GM19395 (cell line): ENCODE measurements at regions not wholly inside any gene's neighbourhood (a gene's known extent, or its start where the extent isn't known, plus 50 kb on each side); places are given as distances from the start of the nearest gene placed in this dataset.
A peak's percentile ranks its signal among the peaks of the same experiment; 100 is the strongest.

ENCODE experiments used
- ATAC-seq: cut with Tn5 transposase; IDR thresholded peaks from one replicate; pipeline ENCODE4 v1.9.1; 2021; ENCODE audit warnings: mild to moderate bottlenecking, moderate library complexity; ENCODE audit not compliant: unreplicated experiment

DNA sequence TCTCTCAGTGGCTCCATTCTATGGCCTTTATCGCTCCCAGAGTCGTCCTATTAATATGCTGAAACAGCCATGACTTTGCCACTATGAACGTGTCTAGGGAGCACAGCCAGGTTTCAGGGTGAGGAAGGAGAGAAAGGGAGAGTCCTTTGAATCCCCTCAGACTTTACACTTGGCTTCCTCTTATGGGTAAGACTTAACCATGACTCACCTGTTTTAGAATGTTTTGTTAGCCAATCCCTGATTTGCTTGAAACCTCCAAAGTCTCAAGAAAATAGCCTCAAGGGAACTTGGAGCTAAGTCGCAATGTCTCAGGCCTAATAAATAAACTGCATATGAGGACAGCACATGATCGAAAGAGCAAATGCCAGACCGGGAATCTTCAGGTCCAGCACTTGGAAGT lies 131.2 kb upstream of the RCN1 start:
- ATAC-seq = no peak

DNA sequence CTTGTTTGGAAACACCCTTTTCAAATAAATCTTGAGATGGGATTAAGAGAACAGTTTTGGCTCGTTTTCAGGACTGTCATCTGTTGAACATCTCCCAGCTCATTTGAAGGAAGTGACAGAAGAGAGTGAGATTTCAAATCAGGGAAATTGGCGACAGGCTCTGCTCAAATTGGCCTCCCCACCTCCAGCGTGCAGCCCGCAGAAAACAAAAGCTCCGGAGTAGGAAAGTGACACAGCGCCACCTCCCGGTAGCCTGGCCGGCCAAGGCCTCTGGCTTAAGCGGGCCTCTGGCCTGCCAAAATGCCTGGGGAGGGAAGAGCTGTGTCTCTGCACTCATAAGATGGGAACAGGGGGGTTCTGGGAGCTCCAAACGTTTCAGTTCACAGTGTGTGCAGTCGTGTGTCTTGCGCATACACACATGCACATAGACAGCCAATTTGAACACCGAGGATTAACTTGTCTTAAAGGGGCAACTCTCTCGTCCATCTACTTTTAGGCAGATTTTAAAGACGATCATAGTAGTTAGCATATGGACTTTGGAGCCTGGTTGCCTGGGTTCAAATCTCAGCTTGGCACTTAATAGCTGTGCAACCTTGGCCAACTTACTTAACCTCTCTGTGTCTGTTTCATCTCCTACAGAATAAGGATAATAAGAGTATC lies 132.7 kb upstream of the RCN1 start:
- ATAC-seq = peak; percentile 82

DNA sequence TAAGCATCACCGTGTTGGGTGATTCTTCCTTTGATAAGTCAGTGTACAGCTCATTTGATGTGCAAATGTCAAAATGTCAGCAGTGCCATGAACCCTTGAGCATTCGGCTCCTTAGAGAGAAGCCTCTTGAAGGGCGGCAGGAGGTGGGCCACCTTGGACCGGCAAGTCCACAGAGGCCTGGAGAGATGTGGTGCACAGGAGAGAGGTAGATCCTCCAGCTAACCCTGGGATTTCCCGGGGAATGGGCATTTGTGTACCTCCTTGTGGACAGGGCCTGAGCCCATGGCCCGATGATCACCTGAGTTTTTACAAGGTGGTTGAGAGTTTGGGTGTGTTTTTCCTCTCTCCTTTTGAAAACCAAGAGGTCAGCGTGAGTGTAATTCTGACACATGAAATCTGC lies 133.2 kb upstream of the RCN1 start:
- no peak for ATAC-seq

DNA sequence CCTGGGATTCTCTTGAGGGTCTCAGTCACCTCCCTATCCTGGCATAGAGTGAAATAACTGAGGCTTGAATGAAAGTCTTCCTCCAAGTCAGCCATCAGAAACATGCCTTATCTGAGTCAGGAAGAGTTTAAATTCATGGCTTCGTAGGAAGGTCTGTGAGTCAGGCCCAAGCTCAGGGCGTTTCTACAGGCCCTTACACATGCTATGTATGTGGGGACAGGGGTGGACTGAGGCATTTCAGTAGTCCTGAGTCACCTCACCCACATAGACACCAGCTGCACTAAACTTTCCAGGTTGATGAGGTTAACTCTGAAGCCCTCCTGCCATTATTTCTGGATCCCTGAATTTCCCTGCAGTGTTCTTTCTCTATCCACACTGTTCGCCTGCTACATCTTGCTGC lies 134.6 kb upstream of the RCN1 start:
- ATAC-seq = no peak

DNA sequence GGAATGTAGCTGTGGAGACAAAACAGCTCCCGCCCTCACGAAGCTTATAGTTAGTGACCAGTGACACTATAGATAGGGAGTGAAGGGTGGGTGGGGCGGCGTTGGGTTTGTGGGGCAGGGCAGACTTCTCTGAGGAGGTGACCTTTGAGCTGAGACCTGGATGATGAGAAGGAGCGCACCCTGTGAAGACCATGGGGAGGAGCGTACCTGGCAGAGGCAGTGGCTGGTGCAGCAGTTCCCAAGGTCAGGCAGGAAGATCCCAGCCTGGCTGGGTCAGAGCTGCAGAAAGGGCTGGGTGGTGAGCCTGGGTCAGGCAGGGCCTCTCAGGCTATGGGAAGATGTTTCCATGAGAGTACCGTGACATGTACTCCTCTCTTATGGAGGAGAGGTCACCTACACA lies 135.0 kb upstream of the RCN1 start:
- no peak for ATAC-seq

DNA sequence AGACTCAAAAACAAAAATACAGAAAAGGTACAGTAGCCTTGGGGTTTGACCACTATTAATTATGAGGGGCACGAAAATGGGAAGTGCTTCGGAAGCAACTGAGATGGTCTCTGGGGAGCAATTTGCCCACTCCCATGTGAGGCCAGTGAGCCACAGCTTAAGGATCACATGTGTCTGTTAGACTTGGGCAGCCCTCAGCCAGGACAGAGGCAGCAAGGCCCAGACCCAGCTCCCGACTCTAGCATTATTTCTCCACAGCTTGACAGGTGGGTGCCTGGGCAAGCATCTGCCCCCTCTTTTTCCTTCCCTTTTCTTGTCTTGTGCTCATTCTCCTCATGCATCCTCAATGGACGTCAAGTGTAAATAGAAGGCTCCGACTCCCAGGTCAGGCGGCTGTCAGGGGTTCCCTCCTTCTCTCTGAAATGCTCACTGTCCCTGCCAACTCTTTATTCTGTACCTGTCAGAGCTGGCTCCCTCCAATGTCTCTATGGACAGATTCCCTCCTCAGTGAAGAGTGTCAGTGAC lies 137.0 kb upstream of the RCN1 start:
- no peak for ATAC-seq

DNA sequence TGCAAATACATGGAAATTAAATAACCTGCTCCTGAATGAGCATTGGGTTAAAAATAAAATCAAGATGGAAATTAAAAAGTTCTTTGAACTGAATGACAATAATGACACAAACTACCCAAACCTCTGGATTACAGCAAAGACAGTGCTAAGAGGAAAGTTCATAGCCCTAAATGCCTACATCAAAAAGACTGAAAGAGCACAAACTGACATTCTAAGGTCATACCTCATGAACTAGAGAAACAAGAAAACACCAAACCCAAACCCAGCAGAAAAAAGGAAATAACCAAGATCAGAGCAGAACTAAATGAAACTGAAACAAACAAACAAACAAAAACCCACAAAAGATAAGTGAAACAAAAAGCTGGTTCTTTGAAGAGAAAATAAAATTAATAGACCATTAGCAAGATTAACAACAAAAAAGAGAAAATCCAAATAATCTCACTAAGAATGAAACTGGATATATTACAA lies 138.6 kb upstream of the PAX6 start:
- peak; percentile 87 for ATAC-seq

DNA sequence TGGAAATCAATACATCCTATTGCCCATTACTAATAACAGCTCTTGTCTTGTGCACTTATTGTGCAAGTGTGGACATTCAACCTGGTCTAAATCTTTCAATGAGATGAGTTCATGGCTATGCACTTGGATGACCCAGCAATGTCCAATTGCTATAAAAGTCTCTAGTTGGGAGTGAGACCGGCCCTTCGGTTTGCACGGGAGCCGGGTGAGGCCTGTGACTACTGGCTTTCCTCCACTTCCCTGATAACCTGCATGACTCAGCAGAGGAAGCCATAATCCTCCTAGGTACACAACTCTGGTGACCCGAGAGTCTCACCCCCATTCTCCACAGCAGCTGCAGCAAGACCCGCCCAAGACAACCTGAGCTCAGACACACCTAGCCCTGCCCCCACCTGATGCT lies 135.9 kb upstream of the PAX6 start:
- no peak for ATAC-seq

DNA sequence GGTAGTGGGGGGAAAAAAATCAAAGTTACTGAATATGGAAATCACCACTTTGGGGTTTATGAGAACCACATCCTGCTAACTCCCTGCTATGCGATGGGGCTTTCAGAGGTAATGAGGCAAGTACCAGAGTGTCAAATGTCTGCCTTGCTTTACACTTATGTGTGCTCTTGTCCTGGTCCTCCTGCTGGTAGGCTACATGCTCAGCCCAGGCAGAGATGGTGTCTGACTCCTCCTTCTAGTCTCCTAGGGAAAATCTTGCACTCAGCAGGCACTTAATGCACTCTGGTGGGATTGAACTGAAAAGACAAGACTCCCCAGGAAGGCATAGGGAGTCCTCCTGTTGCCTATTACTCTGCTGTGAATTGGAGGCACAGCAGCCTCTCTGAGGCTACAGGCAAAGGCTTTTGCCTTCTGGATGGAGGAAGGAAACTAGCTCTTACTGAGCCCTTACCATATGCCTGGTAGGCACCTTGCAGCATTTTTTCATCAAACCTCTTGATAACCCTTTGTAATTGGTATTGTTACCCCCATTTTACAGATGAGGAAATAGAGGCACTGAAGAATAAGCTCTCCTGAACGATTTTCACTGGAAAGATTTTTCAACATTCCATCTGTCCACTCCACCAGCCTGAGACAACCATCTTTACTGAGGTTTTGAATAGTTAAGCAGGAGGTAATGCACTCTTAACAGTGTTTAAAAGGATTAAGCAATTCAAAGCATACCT lies 132.1 kb upstream of the PAX6 start:
- ATAC-seq = peak; percentile 92

DNA sequence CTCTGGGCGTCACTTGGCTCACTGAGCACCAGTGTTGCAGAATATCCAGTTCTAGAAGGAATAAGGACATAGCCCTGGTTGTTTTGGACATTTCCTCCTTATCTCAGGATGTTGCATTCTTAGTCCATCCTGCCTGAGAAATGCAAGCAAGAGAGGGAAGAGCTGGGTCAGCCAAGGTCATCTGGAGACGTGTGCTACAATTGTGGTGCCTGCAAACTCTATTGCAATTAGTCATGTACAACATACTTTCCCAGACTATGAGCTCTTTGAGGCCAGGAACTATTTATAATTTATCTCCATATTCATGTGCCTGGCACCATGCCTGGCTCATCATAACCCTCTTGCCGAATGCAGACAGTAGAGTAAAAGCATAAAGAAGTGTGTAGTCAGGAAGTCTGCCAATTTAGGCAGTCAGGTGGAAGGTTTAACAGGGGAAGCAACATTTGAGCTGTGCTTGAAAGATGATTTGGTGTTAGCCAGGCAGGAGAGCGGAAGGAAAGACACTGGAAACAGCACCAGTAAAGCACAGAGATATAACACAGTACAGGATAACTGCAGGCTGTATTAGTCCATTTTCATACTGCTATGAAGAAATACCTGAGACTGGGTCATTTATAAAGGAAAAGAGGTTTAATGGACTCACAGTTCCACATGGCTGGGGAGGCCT lies 129.4 kb upstream of the PAX6 start:
- ATAC-seq = no peak

DNA sequence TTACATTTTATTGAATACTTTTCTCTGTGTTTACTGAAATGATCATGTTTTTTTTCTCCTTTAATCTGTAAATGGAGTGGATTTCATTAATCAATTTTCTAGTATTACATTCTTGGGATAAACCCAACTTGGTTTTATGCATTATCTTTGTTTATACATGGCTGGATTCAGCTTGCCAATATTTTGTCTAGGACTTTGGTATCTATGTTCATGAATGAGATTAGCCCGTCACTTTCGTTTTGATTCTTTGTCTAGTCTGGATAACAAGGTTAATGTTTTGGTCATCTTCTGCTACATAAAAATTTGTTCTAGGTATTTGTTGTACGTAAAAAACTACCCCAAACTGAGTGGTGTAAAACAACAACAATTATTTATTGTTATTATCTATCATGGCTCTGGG lies 127.9 kb upstream of the PAX6 start:
- ATAC-seq = no peak

DNA sequence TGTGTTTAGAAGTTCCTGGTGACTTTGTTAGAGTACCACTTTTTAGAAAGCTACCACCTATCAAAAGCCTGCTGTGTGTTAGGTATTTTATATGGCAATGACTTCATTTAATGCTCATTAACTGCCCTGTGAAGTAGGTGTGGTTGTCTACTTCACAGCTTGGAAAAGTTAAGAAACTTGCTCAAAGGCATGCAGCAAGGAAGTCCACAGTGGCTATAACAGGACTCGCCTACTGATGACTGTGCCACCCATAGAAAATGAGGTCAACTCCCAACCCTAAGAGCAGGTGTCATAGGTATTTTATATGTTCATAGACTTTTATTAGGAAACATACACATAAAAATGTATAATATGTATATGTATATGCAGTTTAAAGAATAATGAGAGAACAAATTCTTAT lies 125.2 kb upstream of the PAX6 start:
- no peak for ATAC-seq

DNA sequence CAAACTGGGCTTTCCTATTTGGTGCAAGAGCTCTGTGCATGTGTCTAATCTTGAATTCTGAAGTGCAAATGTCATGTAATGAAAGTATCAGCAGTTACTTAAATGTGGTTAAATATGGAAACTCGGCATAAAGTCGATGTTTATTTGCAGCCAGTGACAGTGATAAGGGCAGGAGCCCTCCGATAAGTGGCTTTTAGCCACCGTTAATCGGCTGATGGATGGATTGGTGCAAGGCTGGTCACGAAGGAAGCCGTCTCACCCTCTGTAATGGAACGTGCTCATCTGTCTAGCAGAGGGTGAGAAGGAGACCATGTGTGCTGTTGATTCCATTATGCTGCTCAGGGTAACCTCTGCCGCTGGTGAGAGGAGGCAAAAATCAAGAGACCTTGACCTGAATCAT lies 121.8 kb upstream of the PAX6 start:
- ATAC-seq = no peak

DNA sequence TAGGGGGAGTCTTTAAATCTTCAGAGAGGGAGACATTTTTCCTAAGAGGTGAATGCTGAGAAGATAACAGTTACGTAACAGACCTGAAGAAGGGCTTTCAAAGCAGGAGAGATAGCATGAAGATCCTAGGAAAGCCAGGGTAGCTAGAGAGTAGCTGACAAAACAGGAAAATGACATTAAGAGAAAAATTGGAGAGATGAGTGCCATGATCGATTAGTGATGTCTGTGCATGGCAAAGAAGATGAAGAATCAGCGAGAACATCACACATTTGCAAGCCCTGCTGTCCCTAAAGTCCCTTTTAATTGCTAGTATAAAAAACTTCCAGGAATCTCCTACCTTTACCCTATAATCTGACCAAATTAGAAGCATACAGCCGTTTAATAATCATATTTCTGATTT lies 116.9 kb upstream of the PAX6 start:
- ATAC-seq = no peak

DNA sequence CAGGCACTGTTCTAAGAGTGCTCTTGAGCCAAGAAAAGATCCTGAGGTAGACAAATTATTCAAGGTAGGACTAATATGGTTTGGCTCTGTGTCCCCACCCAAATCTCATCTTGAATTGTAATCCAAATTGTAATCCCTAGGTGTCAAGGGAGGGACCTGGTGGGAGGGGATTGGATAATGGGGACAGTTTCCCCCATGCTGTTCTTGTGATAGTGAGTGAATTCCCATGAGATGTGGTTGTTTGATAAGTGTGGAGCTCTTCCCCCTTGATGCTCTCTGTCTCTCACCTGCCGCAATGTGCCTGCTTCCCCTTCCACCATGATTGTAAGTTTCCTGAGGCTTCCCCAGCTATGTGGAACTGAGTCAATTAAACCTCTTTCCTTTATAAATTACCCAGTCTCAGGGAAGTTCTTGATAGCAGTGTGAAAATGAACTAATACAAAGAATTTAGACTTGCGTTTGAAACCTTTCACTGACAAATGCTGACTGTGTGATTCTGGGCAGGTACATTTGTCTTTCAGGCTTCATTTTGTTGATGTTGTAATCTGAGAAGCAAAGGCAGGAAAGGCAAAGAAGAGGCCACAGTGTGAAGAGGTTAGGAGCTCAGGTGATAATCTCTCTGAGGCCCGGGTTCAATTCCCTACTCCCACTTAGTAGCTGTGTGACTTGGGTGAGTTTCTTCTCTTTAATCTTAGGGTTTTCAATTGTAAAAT lies 115.8 kb upstream of the PAX6 start:
- ATAC-seq = no peak

DNA sequence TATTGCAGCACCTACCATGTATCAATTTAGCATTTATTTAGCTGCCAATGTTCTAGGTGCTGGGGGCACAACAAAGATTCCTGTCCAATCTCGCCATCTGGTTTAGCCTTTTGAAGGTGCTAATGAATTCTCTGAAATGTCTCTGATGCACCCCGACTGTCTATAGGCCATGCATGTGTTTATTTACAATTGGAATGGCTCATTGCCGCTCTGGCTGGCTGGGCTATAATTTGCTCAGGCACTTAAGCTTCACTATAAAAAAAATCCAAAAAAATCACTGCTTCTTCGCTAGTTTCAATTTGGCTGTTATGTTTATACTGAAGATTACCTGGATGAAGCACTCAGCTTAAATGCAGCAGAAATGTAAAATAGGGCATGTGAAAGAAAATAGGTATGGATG lies 115.0 kb upstream of the PAX6 start:
- no peak for ATAC-seq

DNA sequence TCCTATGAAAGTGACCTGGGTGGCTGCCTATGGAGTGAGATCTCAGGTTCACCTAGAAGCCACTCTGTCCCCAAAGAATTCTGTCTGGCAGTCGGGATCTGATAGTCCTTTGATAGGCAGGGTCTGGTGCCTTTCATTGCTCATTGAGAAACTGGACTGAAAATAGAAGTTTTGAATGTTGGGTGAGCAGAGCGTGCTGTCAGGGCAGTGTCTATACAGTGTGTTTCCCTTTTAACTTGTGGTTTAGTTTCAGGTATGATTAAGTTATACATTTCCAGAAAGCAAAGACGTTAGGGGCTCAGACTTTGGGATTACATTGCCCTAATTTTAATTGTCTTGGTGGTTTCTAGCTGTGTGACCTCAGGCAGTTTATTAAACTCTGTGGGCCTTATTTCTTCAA lies 111.3 kb upstream of the PAX6 start:
- ATAC-seq = peak; percentile 66

DNA sequence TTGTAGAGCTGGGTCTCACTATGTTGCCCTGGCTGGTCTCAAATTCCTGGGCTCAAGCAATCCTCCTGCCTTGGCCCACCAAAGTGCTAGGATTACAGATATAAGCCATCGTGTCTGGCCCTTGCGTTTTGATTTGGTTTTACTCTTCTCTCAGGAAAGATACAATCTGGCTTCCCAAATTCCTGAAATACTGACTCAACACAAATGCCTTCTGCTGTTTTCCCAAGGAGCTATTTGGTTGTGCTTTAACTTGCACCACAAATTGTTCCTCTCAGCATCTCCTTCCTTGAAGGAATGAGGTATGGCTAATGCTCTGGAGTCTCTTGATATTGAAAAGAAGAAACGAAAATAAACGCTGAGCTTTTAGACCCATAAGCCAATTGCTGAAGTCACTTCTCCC lies 110.0 kb upstream of the PAX6 start:
- ATAC-seq = no peak

DNA sequence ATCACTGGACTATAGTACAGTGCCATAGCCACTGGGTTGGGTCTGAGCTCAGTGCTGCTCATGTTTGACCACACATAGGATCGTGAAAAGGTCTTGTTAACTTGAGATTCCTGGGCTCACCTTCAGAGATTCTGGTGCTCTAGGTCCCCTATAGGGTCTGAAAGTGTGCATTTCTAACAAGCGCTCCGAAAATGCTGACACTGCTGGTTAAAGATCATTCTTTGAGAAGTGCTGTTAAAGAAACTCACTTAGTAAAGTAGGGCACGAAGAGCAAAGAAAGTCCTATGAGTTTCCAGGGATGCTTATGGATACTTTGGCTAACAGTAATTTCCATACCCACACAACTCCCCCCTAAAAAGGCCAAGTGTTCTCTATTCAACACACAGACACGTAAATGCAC lies 108.1 kb upstream of the PAX6 start:
- no peak for ATAC-seq

DNA sequence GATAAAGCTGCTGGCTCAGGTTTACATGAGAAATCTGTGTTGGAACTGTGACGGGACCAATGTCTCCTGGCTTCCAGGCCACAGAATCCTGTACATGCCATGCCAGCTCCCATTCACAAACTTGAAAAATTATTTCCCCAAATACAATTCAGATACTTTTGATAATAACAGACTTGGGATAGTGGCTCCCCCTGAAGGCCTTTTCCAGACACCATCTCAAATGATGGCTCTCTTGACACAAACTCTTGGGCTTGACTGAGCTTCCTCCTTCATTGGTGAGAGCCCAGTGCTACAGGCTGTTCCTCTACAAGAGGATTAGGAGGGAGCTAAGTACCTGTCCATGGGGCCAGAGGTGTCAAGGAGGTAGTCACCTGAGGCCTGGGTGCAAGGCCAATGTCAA lies 104.7 kb upstream of the PAX6 start:
- no peak for ATAC-seq

DNA sequence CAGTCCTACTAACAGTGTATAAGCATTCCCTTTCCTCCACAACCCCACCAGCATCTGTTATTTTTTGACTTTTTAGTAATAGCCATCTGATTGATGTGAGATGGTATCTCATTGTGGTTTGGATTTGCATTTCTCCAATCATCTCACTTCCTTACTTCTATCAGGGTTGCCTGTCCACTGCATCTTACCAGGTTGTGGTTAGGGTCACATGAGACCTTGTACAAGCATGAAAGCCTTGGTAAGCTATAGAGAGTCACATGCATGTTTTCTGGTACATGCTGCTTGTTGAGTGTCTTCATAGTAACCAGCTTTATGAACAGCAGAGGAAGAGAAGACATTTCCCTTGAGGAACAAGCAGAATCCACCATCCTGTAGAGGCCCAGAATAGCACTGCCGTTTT lies 102.9 kb upstream of the PAX6 start:
- ATAC-seq = no peak
